GM12891 (cell line): ENCODE measurements at regions not wholly inside any gene's neighbourhood (a gene's known extent, or its start where the extent isn't known, plus 50 kb on each side); places are given as distances from the start of the nearest gene placed in this dataset.

ENCODE experiments used
- DNase-seq: peaks from one replicate; pipeline ENCODE4 v3.0.0; 2011; ENCODE audit warnings: low spot score; ENCODE audit not compliant: insufficient read length
- FAIRE-seq: peaks from 2 replicates; lab custom pipeline; 2011; peaks lifted over from hg19 to GRCh38; lab: Jason Lieb, UNC
- PAX5 ChIP-seq: IDR thresholded peaks from 2 replicates; pipeline ENCODE4 v1.6.1; 2011; ENCODE audit warnings: low read length, moderate library complexity, mild to moderate bottlenecking; ENCODE audit not compliant: insufficient read depth, severe bottlenecking
- POLR2A ChIP-seq: IDR thresholded peaks from 2 replicates; pipeline ENCODE4 v1.6.1; 2011; ENCODE audit warnings: low read depth, low read length, control low read depth
- POLR2AphosphoS5 ChIP-seq: IDR thresholded peaks from 2 replicates; pipeline ENCODE4 v1.6.1; 2011; ENCODE audit warnings: low read depth, low read length, control low read depth
- POU2F2 ChIP-seq: IDR thresholded peaks from 2 replicates; pipeline ENCODE4 v1.6.1; 2011; ENCODE audit warnings: low read depth, mild to moderate bottlenecking, control low read depth, low read length, moderate library complexity
- SPI1 ChIP-seq: IDR thresholded peaks from 2 replicates; pipeline ENCODE4 v1.6.1; 2011; ENCODE audit warnings: low read depth, low read length, control low read depth
- TAF1 ChIP-seq: IDR thresholded peaks from 2 replicates; pipeline ENCODE4 v1.6.1; 2011; ENCODE audit warnings: low read depth, low read length, control low read depth

DNA sequence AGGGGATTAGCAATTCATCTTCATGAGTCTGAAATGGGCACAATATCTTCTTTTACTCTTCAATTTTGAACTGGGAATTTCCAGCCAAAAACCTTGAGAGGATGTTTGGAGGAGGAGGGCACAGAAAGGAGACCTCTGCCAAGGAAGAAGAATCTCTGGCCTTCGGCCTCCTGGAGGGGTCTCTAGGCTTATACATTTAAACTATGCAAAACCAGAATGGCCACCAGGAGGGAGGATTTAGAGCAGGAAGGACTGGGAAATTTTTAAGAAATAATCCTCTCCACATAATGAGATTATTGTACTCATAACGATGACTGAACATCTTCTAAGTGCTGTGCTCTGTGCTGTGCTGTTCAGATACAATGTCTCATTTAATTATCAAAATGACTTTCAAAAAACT, 325.9 kb downstream of the NDFIP2 start:
- TF ChIP-seq PAX5 (no peak), POLR2AphosphoS5 (no peak), POLR2A (no peak), SPI1 (no peak), TAF1 (no peak), POU2F2 (no peak)
- DNase-seq (no peak), FAIRE-seq (no peak)

DNA sequence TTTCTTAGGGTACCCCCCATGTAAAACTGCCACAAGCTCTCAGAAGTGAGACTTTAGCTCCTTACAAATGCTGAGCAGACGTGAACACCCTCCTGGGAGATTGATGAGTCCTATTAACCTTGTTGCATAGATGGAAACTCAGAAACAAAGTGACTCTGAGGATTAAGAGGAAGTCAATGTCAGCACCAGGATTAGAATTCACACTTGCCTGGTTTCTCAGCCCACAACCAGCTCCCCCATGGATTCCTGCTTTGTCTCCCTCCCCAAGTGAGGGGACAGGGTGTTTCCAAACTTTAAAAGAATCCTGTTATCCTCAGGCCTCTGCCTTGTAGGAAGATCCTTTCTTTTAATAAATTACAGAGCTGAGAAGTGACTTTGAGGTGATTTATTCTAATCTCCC, 324.4 kb downstream of the NDFIP2 start:
- DNase-seq (no peak), FAIRE-seq (no peak)
- no peak for TF ChIP-seq PAX5
- TF ChIP-seq POLR2AphosphoS5: no peak
- TF ChIP-seq POLR2A: no peak
- TF ChIP-seq TAF1: no peak
- peak; percentile 24; the same call in 1 of the 2 replicates for TF ChIP-seq SPI1
- TF ChIP-seq POU2F2: no peak

DNA sequence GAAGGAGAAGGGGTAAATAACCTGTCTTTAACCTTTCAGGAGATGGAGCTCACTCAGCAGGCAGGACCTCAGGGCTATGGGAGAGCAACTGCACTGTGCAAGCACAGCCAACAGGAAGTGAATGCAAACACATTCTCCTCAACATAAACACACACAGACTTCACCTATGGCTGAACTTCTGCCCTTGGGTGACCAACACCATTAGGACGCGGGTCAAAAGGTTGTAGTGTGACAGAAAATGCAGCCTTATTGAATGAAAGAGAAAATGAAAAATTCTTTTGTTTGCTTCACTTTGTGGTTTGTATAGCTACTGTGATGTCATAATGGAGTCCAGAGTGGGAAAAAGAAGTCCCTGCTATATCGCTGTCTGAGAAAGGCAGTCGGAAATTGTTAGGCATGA, 323.0 kb downstream of the NDFIP2 start:
- no peak for DNase-seq
- FAIRE-seq: no peak
- TF ChIP-seq SPI1 (no peak), POU2F2 (no peak), POLR2A (no peak), PAX5 (no peak), POLR2AphosphoS5 (no peak), TAF1 (no peak)

DNA sequence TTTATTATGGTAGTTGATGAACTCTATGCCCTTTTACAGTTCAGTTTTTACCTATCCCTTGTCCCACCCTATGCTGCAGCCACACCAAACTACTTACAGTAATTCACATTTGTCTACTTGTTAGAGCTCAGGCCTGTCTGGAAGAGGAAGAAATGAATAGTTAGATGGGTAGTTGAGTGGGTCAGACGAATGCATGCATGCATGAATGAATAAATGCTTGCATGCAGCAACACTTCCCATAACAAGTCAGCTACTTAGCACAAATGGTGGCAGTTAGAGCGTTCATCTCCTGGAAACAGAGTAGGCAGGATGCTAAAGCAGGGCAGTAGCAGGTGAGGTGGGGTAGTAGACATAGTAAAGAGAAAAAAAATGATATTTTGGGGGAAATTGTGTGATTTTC, 322.3 kb downstream of the NDFIP2 start:
- DNase-seq (no peak), FAIRE-seq (no peak)
- TF ChIP-seq PAX5: no peak
- TF ChIP-seq POU2F2: no peak
- TF ChIP-seq TAF1: no peak
- TF ChIP-seq POLR2A: no peak
- TF ChIP-seq POLR2AphosphoS5: no peak
- no peak for TF ChIP-seq SPI1

DNA sequence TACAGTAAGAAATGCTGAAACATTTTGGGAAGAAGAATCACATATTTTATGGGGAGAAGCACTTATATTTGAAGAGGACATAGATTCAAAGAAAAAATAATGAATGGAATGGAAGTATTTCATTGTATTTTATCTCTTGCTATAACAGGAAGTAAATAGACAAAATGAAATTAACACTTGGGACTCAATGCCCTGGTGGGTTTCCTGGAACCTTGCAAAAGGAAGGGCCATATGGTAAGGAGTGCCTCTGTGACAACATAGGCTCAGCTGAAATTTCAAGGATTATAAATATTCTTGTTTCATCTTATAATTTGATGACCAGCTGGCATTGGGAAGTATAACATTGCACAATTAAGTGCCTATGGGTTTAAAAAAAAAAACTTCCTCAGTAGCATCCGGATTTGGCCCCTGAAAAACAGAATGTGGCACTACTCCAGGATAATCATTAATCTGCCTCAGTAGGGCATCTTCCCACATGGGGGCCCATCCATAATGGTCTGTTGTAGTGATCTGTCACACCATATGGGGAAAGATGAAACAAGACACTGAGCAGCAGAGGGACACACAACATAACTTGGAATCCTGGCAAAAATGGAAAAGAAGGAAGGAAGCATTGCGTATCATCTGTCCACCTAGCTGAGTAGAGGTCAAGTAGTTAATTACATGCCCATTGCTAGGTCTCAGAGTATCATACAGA, 321.6 kb downstream of the NDFIP2 start:
- FAIRE-seq (no peak), DNase-seq (no peak)

DNA sequence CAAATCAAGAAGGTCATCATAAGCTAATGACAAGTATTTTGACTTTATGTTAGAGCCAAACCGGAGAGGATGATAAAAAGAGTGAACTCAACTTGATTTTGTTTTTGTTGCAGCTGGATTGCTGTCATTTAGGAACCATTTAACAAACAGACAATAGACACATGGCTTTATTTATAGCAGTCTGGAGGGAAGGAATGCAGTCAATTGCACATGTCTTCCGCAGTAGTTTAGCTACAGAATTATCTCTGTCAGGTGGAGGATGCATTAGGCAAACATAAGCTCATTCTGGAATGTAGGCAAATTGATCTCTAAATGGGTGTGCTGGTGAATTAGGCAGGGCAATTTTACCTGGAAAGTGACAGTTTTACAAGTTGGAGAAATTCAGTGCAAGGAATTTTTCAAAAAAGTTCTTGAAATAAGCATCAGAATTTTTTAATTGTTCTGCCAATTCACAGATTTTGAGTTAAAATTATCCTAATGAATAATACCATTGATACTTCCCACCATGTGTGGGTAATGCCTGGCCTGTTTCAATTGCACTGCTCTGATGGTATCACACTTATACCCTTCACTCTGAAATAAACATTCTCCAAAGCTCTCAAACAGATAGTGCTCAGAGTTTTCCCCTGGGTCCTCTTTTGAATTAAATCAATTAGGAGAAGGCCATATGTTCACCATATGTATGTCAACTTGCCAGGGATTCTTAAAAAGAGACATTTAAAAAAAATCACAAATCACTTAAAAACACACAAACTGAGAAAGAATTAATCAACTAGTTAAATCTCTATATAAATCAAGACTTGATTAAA, 318.3 kb downstream of the NDFIP2 start:
- DNase-seq (no peak), FAIRE-seq (no peak)
- TF ChIP-seq PAX5 (no peak), POLR2AphosphoS5 (no peak), SPI1 (no peak), POU2F2 (no peak), TAF1 (no peak), POLR2A (no peak)

More for the DNA sequence above, 321.6 kb downstream of the NDFIP2 start:
- TF ChIP-seq POLR2A (no peak), SPI1 (no peak), POU2F2 (no peak), PAX5 (no peak), POLR2AphosphoS5 (no peak)

DNA sequence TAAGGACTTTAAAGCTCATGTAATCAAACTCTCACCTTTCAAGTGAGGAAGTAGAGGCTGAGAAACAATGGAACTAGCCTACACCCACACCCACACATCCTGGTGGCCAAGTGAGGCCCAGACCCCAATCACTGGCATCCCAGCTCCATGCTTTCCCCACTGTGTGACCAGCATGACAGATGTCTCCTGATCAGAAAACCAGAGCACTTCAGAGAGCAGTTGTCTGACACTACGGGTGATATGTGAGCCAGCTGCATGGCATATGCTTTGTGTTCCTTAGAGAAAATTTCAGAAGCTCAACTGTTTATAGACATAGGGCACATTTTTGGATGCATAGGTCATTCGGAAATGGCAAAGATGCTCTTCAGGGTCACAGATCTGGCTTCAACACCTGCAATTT, 315.2 kb downstream of the NDFIP2 start:
- FAIRE-seq: no peak
- no peak for DNase-seq
- no peak for TF ChIP-seq SPI1
- TF ChIP-seq POU2F2: no peak

DNA sequence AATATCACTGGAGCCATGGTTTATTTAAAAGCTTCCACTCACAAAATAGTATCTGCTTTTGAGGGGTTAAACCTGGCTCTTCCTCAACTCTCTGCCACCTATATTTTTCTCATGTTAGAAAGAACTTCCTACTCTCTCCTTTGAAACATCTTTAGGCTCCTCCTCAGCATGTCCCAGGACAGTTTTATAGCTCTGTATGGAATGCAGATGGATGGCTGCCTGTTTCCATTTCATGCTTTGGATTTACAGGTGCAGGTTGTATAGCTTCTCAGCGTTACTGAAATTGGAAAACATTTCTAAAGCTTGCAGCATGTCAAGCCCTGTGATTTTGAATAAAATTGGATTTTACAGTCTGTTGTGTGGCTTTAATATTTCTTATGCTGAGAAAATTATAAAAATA, 314.0 kb downstream of the NDFIP2 start:
- no peak for FAIRE-seq
- DNase-seq: no peak
- TF ChIP-seq POLR2AphosphoS5 (no peak), POU2F2 (no peak), TAF1 (no peak), PAX5 (no peak), POLR2A (no peak), SPI1 (no peak)

DNA sequence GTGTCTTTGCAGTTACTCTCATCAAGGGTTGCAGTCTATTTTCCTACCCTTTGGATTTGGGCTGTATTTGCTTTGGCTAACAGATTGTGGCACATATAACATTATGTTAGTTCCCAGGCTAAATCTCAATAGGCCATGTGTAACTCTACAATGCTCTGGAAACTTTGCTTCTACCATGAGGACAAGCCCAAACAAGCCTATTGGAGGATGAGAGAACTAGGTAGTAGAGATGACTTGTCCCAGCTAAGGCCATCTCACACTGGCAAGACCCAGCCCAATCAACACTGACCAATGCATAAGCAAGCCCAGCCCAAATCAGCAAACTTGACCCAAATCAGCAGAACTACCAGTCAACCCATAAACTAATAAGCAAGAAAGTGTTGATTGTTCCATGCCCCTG, 311.8 kb downstream of the NDFIP2 start:
- TF ChIP-seq SPI1: no peak
- TF ChIP-seq POLR2A: no peak
- TF ChIP-seq PAX5: no peak
- no peak for TF ChIP-seq POU2F2
- no peak for TF ChIP-seq TAF1
- no peak for TF ChIP-seq POLR2AphosphoS5
- DNase-seq: no peak
- no peak for FAIRE-seq

DNA sequence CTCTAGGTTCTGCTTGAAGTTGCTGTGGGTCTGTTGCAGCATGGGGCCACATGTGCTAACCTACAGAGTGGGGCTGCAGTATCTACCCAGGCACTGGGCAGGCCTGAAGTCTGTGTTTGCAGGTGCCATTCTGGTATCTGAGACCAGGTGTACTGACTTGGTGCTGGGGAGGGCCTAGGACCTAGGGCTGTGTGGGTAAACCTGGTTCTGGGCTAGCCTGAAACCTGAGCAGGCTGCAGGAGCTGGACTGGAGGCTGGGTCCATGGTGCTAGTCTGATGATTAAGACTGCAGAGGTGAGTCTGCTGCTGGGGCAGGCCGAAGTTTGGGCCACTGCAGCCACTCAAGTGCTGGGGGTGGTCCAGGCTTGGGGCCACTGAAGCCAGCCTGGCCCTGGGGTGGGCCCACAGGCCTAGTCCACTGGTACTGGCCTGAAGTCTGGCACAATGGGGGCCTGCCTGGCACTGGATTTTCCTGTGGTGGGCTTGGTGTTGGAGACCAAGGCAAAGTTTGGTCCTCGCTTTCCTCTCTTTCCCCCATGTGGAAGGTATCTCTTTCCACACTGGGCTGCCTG, 310.6 kb downstream of the NDFIP2 start:
- no peak for DNase-seq
- no peak for FAIRE-seq
- no peak for TF ChIP-seq POU2F2
- TF ChIP-seq PAX5: no peak
- no peak for TF ChIP-seq SPI1
- TF ChIP-seq POLR2A: no peak
- TF ChIP-seq TAF1: no peak
- no peak for TF ChIP-seq POLR2AphosphoS5
